ENCODE measurements at regions not wholly inside any gene's neighbourhood (a gene's known extent, or its start where the extent isn't known, plus 50 kb on each side); places are given as distances from the start of the nearest gene placed in this dataset.

- H3K27me3 ChIP-seq (ENCODE audit: control insufficient read depth, insufficient read depth, low read length), result no peaks in the 10 kb centered on the region
- no peak overlapping the region for H3K9ac ChIP-seq (ENCODE audit: low read depth, low read length)
- no peak overlapping the region for H3K4me3 ChIP-seq (ENCODE audit: low read depth, low read length)
- no peaks in the 10 kb centered on the region for H3K36me3 ChIP-seq (ENCODE audit: control insufficient read depth, insufficient read depth, low read length)
- no peak overlapping the region for H3K27ac ChIP-seq (ENCODE audit: low read depth, low read length)
- H3K4me1 ChIP-seq (ENCODE audit: control insufficient read depth, insufficient read depth, low read length), result no peaks in the 10 kb centered on the region
- H3K9me3 ChIP-seq (ENCODE audit: control insufficient read depth, insufficient read depth, low read length), result no peaks in the 10 kb centered on the region
These were observed 388.0 kb downstream of the SETD4 start for GRCh38 chr21:35672313-35672712.

GRCh38 chr21:35664683-35665082 is 395.6 kb downstream of the SETD4 start:
- Histone ChIP-seq H3K27me3 (ENCODE audit: control insufficient read depth, insufficient read depth, low read length) (no peaks in the 10 kb centered on the region), H3K9ac (ENCODE audit: low read depth, low read length) (no peak overlapping the region), H3K4me1 (ENCODE audit: control insufficient read depth, insufficient read depth, low read length) (no peaks in the 10 kb centered on the region), H3K27ac (ENCODE audit: low read depth, low read length) (no peak overlapping the region), H3K4me3 (ENCODE audit: low read depth, low read length) (no peak overlapping the region), H3K36me3 (ENCODE audit: control insufficient read depth, insufficient read depth, low read length) (no peaks in the 10 kb centered on the region), H3K9me3 (ENCODE audit: control insufficient read depth, insufficient read depth, low read length) (no peaks in the 10 kb centered on the region)

- Histone ChIP-seq H3K4me1 (ENCODE audit: control insufficient read depth, insufficient read depth, low read length) (no peaks in the 10 kb centered on the region), H3K27ac (ENCODE audit: low read depth, low read length) (no peak overlapping the region), H3K4me3 (ENCODE audit: low read depth, low read length) (no peak overlapping the region), H3K9ac (ENCODE audit: low read depth, low read length) (no peak overlapping the region), H3K9me3 (ENCODE audit: control insufficient read depth, insufficient read depth, low read length) (no peaks in the 10 kb centered on the region), H3K27me3 (ENCODE audit: control insufficient read depth, insufficient read depth, low read length) (no peaks in the 10 kb centered on the region), H3K36me3 (ENCODE audit: control insufficient read depth, insufficient read depth, low read length) (no peaks in the 10 kb centered on the region)
These were observed 396.3 kb downstream of the SETD4 start for GRCh38 chr21:35663856-35664606.

- Histone ChIP-seq H3K27me3 (ENCODE audit: control insufficient read depth, insufficient read depth, low read length) (no peaks in the 10 kb centered on the region), H3K27ac (ENCODE audit: low read depth, low read length) (no peak overlapping the region), H3K4me1 (ENCODE audit: control insufficient read depth, insufficient read depth, low read length) (no peaks in the 10 kb centered on the region), H3K4me3 (ENCODE audit: low read depth, low read length) (no peak overlapping the region), H3K9ac (ENCODE audit: low read depth, low read length) (no peak overlapping the region), H3K9me3 (ENCODE audit: control insufficient read depth, insufficient read depth, low read length) (no peaks in the 10 kb centered on the region), H3K36me3 (ENCODE audit: control insufficient read depth, insufficient read depth, low read length) (no peaks in the 10 kb centered on the region)
These were observed 402.1 kb downstream of the SETD4 start for GRCh38 chr21:35658242-35658641.

GRCh38 chr21:35652872-35653271 is 407.5 kb downstream of the SETD4 start:
- H3K9ac ChIP-seq (ENCODE audit: low read depth, low read length), result no peak overlapping the region
- no peak overlapping the region for H3K27ac ChIP-seq (ENCODE audit: low read depth, low read length)
- no peaks in the 10 kb centered on the region for H3K36me3 ChIP-seq (ENCODE audit: control insufficient read depth, insufficient read depth, low read length)
- H3K27me3 ChIP-seq (ENCODE audit: control insufficient read depth, insufficient read depth, low read length), result no peaks in the 10 kb centered on the region
- H3K4me3 ChIP-seq (ENCODE audit: low read depth, low read length), result no peak overlapping the region
- no peaks in the 10 kb centered on the region for H3K9me3 ChIP-seq (ENCODE audit: control insufficient read depth, insufficient read depth, low read length)
- peaks cover 9% of the 10 kb centered on the region; the same call in 1 of the 2 replicates for H3K4me1 ChIP-seq (ENCODE audit: control insufficient read depth, insufficient read depth, low read length)

- Histone ChIP-seq H3K9ac (ENCODE audit: low read depth, low read length) (no peak overlapping the region), H3K27ac (ENCODE audit: low read depth, low read length) (no peak overlapping the region)
These were observed 408.1 kb downstream of the SETD4 start for GRCh38 chr21:35652196-35652595.

GRCh38 chr21:35651196-35651595 is 409.1 kb downstream of the SETD4 start:
- Histone ChIP-seq H3K36me3 (ENCODE audit: control insufficient read depth, insufficient read depth, low read length) (no peaks in the 10 kb centered on the region), H3K4me3 (ENCODE audit: low read depth, low read length) (no peak overlapping the region), H3K9ac (ENCODE audit: low read depth, low read length) (no peak overlapping the region), H3K27ac (ENCODE audit: low read depth, low read length) (no peak overlapping the region), H3K9me3 (ENCODE audit: control insufficient read depth, insufficient read depth, low read length) (no peaks in the 10 kb centered on the region), H3K4me1 (ENCODE audit: control insufficient read depth, insufficient read depth, low read length) (peaks cover 9% of the 10 kb centered on the region; the same call in 1 of the 2 replicates), H3K27me3 (ENCODE audit: control insufficient read depth, insufficient read depth, low read length) (no peaks in the 10 kb centered on the region)

More at GRCh38 chr21:35652196-35652595, 408.1 kb downstream of the SETD4 start:
- H3K4me3 ChIP-seq (ENCODE audit: low read depth, low read length), result no peak overlapping the region
- H3K9me3 ChIP-seq (ENCODE audit: control insufficient read depth, insufficient read depth, low read length), result no peaks in the 10 kb centered on the region
- no peaks in the 10 kb centered on the region for H3K36me3 ChIP-seq (ENCODE audit: control insufficient read depth, insufficient read depth, low read length)
- H3K4me1 ChIP-seq (ENCODE audit: control insufficient read depth, insufficient read depth, low read length), result peaks cover 9% of the 10 kb centered on the region; the same call in 1 of the 2 replicates
- no peaks in the 10 kb centered on the region for H3K27me3 ChIP-seq (ENCODE audit: control insufficient read depth, insufficient read depth, low read length)

- no peak overlapping the region for H3K9ac ChIP-seq (ENCODE audit: low read depth, low read length)
- no peak overlapping the region for H3K4me3 ChIP-seq (ENCODE audit: low read depth, low read length)
- no peaks in the 10 kb centered on the region for H3K9me3 ChIP-seq (ENCODE audit: control insufficient read depth, insufficient read depth, low read length)
- H3K27me3 ChIP-seq (ENCODE audit: control insufficient read depth, insufficient read depth, low read length), result no peaks in the 10 kb centered on the region
- peaks cover 9% of the 10 kb centered on the region; the same call in 1 of the 2 replicates for H3K4me1 ChIP-seq (ENCODE audit: control insufficient read depth, insufficient read depth, low read length)
- no peaks in the 10 kb centered on the region for H3K36me3 ChIP-seq (ENCODE audit: control insufficient read depth, insufficient read depth, low read length)
- H3K27ac ChIP-seq (ENCODE audit: low read depth, low read length), result no peak overlapping the region
These were observed 411.1 kb downstream of the SETD4 start for GRCh38 chr21:35649186-35649585.

GRCh38 chr21:35648512-35648911 is 411.8 kb downstream of the SETD4 start:
- Histone ChIP-seq H3K27ac (ENCODE audit: low read depth, low read length) (no peak overlapping the region), H3K9me3 (ENCODE audit: control insufficient read depth, insufficient read depth, low read length) (no peaks in the 10 kb centered on the region), H3K27me3 (ENCODE audit: control insufficient read depth, insufficient read depth, low read length) (no peaks in the 10 kb centered on the region), H3K4me1 (ENCODE audit: control insufficient read depth, insufficient read depth, low read length) (peaks cover 9% of the 10 kb centered on the region; the same call in 1 of the 2 replicates), H3K36me3 (ENCODE audit: control insufficient read depth, insufficient read depth, low read length) (no peaks in the 10 kb centered on the region), H3K9ac (ENCODE audit: low read depth, low read length) (no peak overlapping the region), H3K4me3 (ENCODE audit: low read depth, low read length) (no peak overlapping the region)

- Histone ChIP-seq H3K27ac (ENCODE audit: low read depth, low read length) (no peak overlapping the region), H3K4me1 (ENCODE audit: control insufficient read depth, insufficient read depth, low read length) (peaks cover 9% of the 10 kb centered on the region; the same call in 1 of the 2 replicates), H3K36me3 (ENCODE audit: control insufficient read depth, insufficient read depth, low read length) (no peaks in the 10 kb centered on the region), H3K9ac (ENCODE audit: low read depth, low read length) (no peak overlapping the region), H3K4me3 (ENCODE audit: low read depth, low read length) (no peak overlapping the region), H3K9me3 (ENCODE audit: control insufficient read depth, insufficient read depth, low read length) (no peaks in the 10 kb centered on the region), H3K27me3 (ENCODE audit: control insufficient read depth, insufficient read depth, low read length) (no peaks in the 10 kb centered on the region)
These were observed 413.7 kb downstream of the SETD4 start for GRCh38 chr21:35646606-35647005.

- H3K36me3 ChIP-seq (ENCODE audit: control insufficient read depth, insufficient read depth, low read length), result no peaks in the 10 kb centered on the region
- no peak overlapping the region for H3K4me3 ChIP-seq (ENCODE audit: low read depth, low read length)
- no peaks in the 10 kb centered on the region for H3K27me3 ChIP-seq (ENCODE audit: control insufficient read depth, insufficient read depth, low read length)
- H3K9ac ChIP-seq (ENCODE audit: low read depth, low read length), result no peak overlapping the region
- peaks cover 9% of the 10 kb centered on the region; the same call in 1 of the 2 replicates for H3K4me1 ChIP-seq (ENCODE audit: control insufficient read depth, insufficient read depth, low read length)
- H3K9me3 ChIP-seq (ENCODE audit: control insufficient read depth, insufficient read depth, low read length), result no peaks in the 10 kb centered on the region
- no peak overlapping the region for H3K27ac ChIP-seq (ENCODE audit: low read depth, low read length)
These were observed 414.3 kb downstream of the SETD4 start for GRCh38 chr21:35645991-35646390.

Measured in HUES48 (cell line).